Liver (tissue), 8 donors: ENCODE measurements at regions not wholly inside any gene's neighbourhood (a gene's known extent, or its start where the extent isn't known, plus 50 kb on each side); places are given as distances from the start of the nearest gene placed in this dataset.

Source experiments
- DNase-seq: peaks from one replicate; pipeline ENCODE4 v3.0.0-alpha.2; 2017; ENCODE audit warnings: low spot score
- H3K27ac ChIP-seq, 2 donors: one replicate each; pipeline ENCODE4 v1.7.0; 2013; ENCODE audit warnings: inconsistent platforms in 2 of 2, low read length in 2 of 2, control low read depth in 1 of 2, low read depth in 1 of 2, mild to moderate bottlenecking in 1 of 2
- H3K27me3 ChIP-seq, 4 donors: one replicate each; pipeline versions ENCODE4 v1.6.1 to v1.7.0; 2013; ENCODE audit warnings: low read length in 3 of 4, inconsistent platforms in 1 of 4, mild to moderate bottlenecking in 1 of 4, moderate library complexity in 1 of 4; ENCODE audit not compliant: control insufficient read depth in 4 of 4, insufficient read depth in 4 of 4
- H3K36me3 ChIP-seq, 4 donors: one replicate each; pipeline versions ENCODE4 v1.6.1 to v1.7.0; 2013; ENCODE audit warnings: low read length in 3 of 4, mild to moderate bottlenecking in 3 of 4, low read depth in 1 of 4, moderate library complexity in 1 of 4; ENCODE audit not compliant: control insufficient read depth in 4 of 4, insufficient read depth in 3 of 4
- H3K4me1 ChIP-seq, 4 donors: one replicate each; pipeline versions ENCODE4 v1.6.1 to v1.7.0; 2013; ENCODE audit warnings: low read length in 3 of 4, mild to moderate bottlenecking in 3 of 4, moderate library complexity in 1 of 4; ENCODE audit not compliant: control insufficient read depth in 4 of 4, insufficient read depth in 4 of 4
- H3K4me3 ChIP-seq, 3 donors: one replicate each; pipeline versions ENCODE4 v1.6.1 to v1.7.0; 2013; ENCODE audit warnings: low read length in 3 of 3, control low read depth in 1 of 3, low read depth in 1 of 3, mild to moderate bottlenecking in 1 of 3
- H3K9ac ChIP-seq, 2 donors: one replicate each; pipeline ENCODE4 v1.7.0; 2013; ENCODE audit warnings: low read length in 2 of 2, mild to moderate bottlenecking in 2 of 2, moderate library complexity in 2 of 2, control low read depth in 1 of 2, low read depth in 1 of 2
- H3K9me3 ChIP-seq, 4 donors: one replicate each; pipeline versions ENCODE4 v1.6.1 to v1.7.0; 2013; ENCODE audit warnings: low read length in 3 of 4; ENCODE audit not compliant: control insufficient read depth in 4 of 4
- EGR1 ChIP-seq, 2 donors: IDR thresholded peaks; 2 replicates each; pipeline ENCODE4 v1.6.1; 2016 to 2018; ENCODE audit warnings: antibody characterized with exemption in 2 of 2, low read depth in 2 of 2
- FOXA1 ChIP-seq: IDR thresholded peaks from 2 replicates; pipeline ENCODE4 v1.6.1; 2016; ENCODE audit warnings: antibody characterized with exemption
- FOXA2 ChIP-seq: IDR thresholded peaks from 2 replicates; pipeline ENCODE4 v1.6.1; 2016; ENCODE audit warnings: antibody characterized with exemption
- GABPA ChIP-seq, 2 donors: IDR thresholded peaks in 1 of 2; conservative IDR thresholded peaks in 1 of 2; 2 replicates each; pipeline ENCODE4 v1.6.1; 2016; ENCODE audit warnings: antibody characterized with exemption in 2 of 2, mild to moderate bottlenecking in 1 of 2, moderate library complexity in 1 of 2
- HNF4A ChIP-seq, 2 donors: conservative IDR thresholded peaks; 2 replicates each; pipeline ENCODE4 v1.6.1; 2016; ENCODE audit warnings: antibody characterized with exemption in 2 of 2, mild to moderate bottlenecking in 2 of 2
- HNF4G ChIP-seq: IDR thresholded peaks from 2 replicates; pipeline ENCODE4 v1.6.1; 2016; ENCODE audit warnings: antibody characterized with exemption
- JUND ChIP-seq, 2 donors: IDR thresholded peaks; 2 replicates each; pipeline ENCODE4 v1.6.1; 2016; ENCODE audit warnings: antibody characterized with exemption in 2 of 2
- MAX ChIP-seq: IDR thresholded peaks from 2 replicates; pipeline ENCODE4 v1.6.1; 2016; ENCODE audit warnings: antibody characterized with exemption
- NR2F2 ChIP-seq: IDR thresholded peaks from 2 replicates; pipeline ENCODE4 v1.6.1; 2016; ENCODE audit warnings: antibody characterized with exemption
- RAD21 ChIP-seq, 2 donors: IDR thresholded peaks; 2 replicates each; pipeline ENCODE4 v1.6.1; 2016; ENCODE audit warnings: antibody characterized with exemption in 2 of 2, mild to moderate bottlenecking in 2 of 2
- REST ChIP-seq: IDR thresholded peaks from 2 replicates; pipeline ENCODE4 v1.6.1; 2016; ENCODE audit warnings: antibody characterized with exemption, mild to moderate bottlenecking
- RXRA ChIP-seq, 2 donors: IDR thresholded peaks; 2 replicates each; pipeline ENCODE4 v1.6.1; 2017 to 2018; ENCODE audit warnings: antibody characterized with exemption in 2 of 2, mild to moderate bottlenecking in 1 of 2
- SP1 ChIP-seq: IDR thresholded peaks from 2 replicates; pipeline ENCODE4 v1.6.1; 2018; ENCODE audit warnings: antibody characterized with exemption, mild to moderate bottlenecking
- TAF1 ChIP-seq: conservative IDR thresholded peaks from 2 replicates; pipeline ENCODE4 v1.6.1; 2016; ENCODE audit warnings: antibody characterized with exemption, mild to moderate bottlenecking
- YY1 ChIP-seq: IDR thresholded peaks from 2 replicates; pipeline ENCODE4 v1.6.1; 2016; ENCODE audit warnings: antibody characterized with exemption, mild to moderate bottlenecking
- WGBS: extraction: QIAGEN DNeasy Blood & Tissue Kit; methylation state at CpG from one replicate; pipeline ENCODE4 v1.1.7; 2013; 5-methylcytosine and 5-hydroxymethylcytosine counted together
- TF ChIP-seq, protein P1 (sequence below): IDR thresholded peaks from 2 replicates; pipeline ENCODE4 v1.6.1; 2016; ENCODE audit warnings: antibody characterized with exemption
- TF ChIP-seq, protein P2 (sequence below): fragments of 150-350 bp; IDR thresholded peaks from 2 replicates; pipeline ENCODE4 v1.5.1; 2017; ENCODE audit warnings: improper control_type of control experiment, low read depth, low read length; ENCODE audit not compliant: missing input control
- TF ChIP-seq, protein P3 (sequence below): IDR thresholded peaks from 2 replicates; pipeline ENCODE4 v1.6.1; 2016; ENCODE audit warnings: antibody characterized with exemption
- donor health status: healthy.
- donor health status: healthy.
- donor health status: healthy.
- donor health status: healthy.
- donor health status: healthy.

DNA sequence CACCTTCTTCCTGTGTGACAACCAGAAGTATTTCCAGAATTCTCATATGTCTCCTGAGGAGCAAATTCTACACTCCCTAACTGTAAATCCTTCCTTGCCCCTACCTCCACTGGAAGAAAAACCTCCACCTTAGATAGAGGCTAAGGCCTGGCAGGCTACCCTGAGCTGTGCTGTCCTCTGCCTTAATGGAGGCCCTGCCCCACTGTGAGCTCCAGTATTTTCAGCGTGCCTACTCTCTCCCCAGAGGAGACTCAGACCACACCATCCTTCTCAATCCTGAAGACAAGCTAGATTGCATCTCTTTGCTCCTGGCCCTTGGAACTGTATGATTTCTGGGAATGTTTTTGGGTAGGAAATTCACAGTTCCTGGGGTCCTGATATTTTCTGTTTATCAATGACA is 110.0 kb upstream of the OBI1 start (continued):
- no peak for TF ChIP-seq FOXA1

DNA sequence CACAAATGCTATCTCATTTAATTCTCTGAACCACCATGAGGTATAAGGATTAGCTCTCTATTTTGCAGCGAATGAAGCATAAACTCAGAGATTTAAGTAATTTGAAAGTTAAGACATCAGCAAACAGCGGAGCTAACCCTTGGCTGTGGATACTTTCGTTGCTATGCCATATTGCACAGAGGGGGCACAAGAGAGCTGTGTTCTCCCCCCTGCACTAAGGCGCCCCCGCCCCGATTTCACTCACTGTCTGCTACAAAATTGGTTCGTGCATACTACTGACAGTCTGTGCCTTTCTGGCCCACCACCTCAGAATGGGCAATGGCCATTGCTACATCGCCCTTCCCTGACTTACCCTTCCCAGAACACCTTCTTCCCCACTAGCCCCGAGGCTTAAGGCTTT is 105.7 kb upstream of the OBI1 start:
- DNase-seq, result no peak
- no peaks in the 10 kb centered on the region for H3K4me1 ChIP-seq
- no peaks in the 10 kb centered on the region for H3K36me3 ChIP-seq
- TF ChIP-seq RXRA (IDR thresholded peaks at IDR 0.05) (no peak), TAF1 (no peak), MAX (no peak), RAD21 (IDR thresholded peaks at IDR 0.05) (no peak), JUND (IDR thresholded peaks at IDR 0.05) (no peak), HNF4A (conservative IDR thresholded peaks at IDR 0.05) (no peak), FOXA2 (no peak), YY1 (no peak), NR2F2 (no peak), FOXA1 (no peak), EGR1 (IDR thresholded peaks at IDR 0.05; ENCODE audit: low read depth in 2 of 2) (no peak), HNF4G (no peak), SP1 (no peak), REST (no peak), GABPA (IDR thresholded peaks at IDR 0.05 in 1 of 2, conservative IDR thresholded peaks at IDR 0.05 in 1 of 2) (no peak)
- TF ChIP-seq, protein P1, sequence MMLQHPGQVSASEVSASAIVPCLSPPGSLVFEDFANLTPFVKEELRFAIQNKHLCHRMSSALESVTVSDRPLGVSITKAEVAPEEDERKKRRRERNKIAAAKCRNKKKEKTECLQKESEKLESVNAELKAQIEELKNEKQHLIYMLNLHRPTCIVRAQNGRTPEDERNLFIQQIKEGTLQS, result no peak
- TF ChIP-seq, protein P2, sequence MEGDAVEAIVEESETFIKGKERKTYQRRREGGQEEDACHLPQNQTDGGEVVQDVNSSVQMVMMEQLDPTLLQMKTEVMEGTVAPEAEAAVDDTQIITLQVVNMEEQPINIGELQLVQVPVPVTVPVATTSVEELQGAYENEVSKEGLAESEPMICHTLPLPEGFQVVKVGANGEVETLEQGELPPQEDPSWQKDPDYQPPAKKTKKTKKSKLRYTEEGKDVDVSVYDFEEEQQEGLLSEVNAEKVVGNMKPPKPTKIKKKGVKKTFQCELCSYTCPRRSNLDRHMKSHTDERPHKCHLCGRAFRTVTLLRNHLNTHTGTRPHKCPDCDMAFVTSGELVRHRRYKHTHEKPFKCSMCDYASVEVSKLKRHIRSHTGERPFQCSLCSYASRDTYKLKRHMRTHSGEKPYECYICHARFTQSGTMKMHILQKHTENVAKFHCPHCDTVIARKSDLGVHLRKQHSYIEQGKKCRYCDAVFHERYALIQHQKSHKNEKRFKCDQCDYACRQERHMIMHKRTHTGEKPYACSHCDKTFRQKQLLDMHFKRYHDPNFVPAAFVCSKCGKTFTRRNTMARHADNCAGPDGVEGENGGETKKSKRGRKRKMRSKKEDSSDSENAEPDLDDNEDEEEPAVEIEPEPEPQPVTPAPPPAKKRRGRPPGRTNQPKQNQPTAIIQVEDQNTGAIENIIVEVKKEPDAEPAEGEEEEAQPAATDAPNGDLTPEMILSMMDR, result no peak
- TF ChIP-seq, protein P3, sequence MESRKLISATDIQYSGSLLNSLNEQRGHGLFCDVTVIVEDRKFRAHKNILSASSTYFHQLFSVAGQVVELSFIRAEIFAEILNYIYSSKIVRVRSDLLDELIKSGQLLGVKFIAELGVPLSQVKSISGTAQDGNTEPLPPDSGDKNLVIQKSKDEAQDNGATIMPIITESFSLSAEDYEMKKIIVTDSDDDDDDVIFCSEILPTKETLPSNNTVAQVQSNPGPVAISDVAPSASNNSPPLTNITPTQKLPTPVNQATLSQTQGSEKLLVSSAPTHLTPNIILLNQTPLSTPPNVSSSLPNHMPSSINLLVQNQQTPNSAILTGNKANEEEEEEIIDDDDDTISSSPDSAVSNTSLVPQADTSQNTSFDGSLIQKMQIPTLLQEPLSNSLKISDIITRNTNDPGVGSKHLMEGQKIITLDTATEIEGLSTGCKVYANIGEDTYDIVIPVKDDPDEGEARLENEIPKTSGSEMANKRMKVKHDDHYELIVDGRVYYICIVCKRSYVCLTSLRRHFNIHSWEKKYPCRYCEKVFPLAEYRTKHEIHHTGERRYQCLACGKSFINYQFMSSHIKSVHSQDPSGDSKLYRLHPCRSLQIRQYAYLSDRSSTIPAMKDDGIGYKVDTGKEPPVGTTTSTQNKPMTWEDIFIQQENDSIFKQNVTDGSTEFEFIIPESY, result no peak
- no peak overlapping the region for H3K27ac ChIP-seq
- H3K4me3 ChIP-seq, result no peak overlapping the region
- peaks cover 0 to 4% (median under 1%) of the 10 kb centered on the region in 4 donors for H3K27me3 ChIP-seq
- H3K9ac ChIP-seq, result no peak overlapping the region
- 62% methylated on average over 9 of the region's 9 CpGs for WGBS
- no peaks in the 10 kb centered on the region for H3K9me3 ChIP-seq
